ENCODE measurements at regions not wholly inside any gene's neighbourhood (a gene's known extent, or its start where the extent isn't known, plus 50 kb on each side); places are given as distances from the start of the nearest gene placed in this dataset.

GRCh38 chr3:88610820-88611219 lies 461.1 kb downstream of the C3orf38 start:
- Mint-ChIP-seq H3K9me3 (no peaks in the 10 kb centered on the region), H3K27me3 (no peaks in the 10 kb centered on the region)
- TF ChIP-seq, protein P1, sequence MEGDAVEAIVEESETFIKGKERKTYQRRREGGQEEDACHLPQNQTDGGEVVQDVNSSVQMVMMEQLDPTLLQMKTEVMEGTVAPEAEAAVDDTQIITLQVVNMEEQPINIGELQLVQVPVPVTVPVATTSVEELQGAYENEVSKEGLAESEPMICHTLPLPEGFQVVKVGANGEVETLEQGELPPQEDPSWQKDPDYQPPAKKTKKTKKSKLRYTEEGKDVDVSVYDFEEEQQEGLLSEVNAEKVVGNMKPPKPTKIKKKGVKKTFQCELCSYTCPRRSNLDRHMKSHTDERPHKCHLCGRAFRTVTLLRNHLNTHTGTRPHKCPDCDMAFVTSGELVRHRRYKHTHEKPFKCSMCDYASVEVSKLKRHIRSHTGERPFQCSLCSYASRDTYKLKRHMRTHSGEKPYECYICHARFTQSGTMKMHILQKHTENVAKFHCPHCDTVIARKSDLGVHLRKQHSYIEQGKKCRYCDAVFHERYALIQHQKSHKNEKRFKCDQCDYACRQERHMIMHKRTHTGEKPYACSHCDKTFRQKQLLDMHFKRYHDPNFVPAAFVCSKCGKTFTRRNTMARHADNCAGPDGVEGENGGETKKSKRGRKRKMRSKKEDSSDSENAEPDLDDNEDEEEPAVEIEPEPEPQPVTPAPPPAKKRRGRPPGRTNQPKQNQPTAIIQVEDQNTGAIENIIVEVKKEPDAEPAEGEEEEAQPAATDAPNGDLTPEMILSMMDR (IDR thresholded peaks at IDR 0.05): no peak

DNA sequence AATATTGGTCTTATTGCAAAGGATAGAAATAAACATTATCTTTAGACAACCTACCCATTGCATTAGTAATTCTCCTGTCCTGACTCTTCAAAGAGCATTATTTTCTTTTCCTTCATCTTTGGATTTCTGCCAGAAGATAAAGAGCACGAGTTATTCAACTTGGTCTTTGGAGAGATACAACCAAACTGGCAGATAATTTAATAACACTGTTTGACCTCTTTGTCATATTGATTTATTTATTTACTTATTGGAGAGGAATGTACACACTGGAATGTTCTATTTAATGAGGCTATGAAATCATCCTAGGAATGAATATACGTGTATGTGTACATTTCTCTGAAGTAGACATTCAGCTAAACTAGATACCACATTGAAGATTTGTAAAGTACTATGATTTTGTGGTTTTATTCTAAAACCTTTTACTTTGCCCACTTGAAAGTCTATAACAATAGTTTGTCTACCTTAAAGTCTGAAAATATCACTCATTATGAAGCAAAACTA lies 462.1 kb downstream of the C3orf38 start:
- ATAC-seq (no peak), DNase-seq (no peak)
- POLR2A ChIA-PET: no interaction called here
- Mint-ChIP-seq H3K4me1 (ENCODE audit: low read depth) (no peaks in the 10 kb centered on the region), H3K9me3 (no peaks in the 10 kb centered on the region), H3K27ac (no peak overlapping the region), H3K36me3 (ENCODE audit: low read depth) (no peaks in the 10 kb centered on the region), H3K27me3 (no peaks in the 10 kb centered on the region), H3K4me3 (no peak overlapping the region)
- TF ChIP-seq, protein P1 (IDR thresholded peaks at IDR 0.05): no peak
- CTCF ChIA-PET: no interaction called here
- intact Hi-C loops (cut with micrococcal nuclease): no loop called here

More at GRCh38 chr3:88610820-88611219, 461.1 kb downstream of the C3orf38 start:
- H3K4me1 Mint-ChIP-seq (ENCODE audit: low read depth): no peaks in the 10 kb centered on the region
- CTCF ChIA-PET: no interaction called here
- no peak overlapping the region for H3K27ac Mint-ChIP-seq
- POLR2A ChIA-PET: no interaction called here
- intact Hi-C loops (cut with micrococcal nuclease): no loop called here
- ATAC-seq (no peak), DNase-seq (no peak)
- no peak overlapping the region for H3K4me3 Mint-ChIP-seq
- no peaks in the 10 kb centered on the region for H3K36me3 Mint-ChIP-seq (ENCODE audit: low read depth)

DNA sequence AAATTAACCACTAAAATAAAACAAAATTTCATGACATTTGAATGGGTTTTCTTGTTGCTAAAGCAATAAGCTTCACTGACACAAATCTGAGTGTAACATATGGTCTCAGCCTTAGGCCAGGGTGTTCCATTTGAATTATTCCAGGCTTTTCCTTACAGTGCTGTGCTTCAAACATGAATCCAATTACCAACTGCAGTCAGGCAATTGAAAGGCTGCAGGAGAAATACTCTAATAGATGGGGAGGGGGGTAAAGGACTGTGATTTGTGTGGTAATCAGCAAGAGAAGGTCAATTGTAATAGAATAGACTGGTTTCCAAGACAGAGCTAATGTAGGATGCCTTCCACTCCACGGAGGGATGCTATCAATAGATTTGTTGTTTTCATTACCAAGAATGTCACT lies 466.7 kb downstream of the C3orf38 start:
- no peaks in the 10 kb centered on the region for H3K27me3 Mint-ChIP-seq

DNA sequence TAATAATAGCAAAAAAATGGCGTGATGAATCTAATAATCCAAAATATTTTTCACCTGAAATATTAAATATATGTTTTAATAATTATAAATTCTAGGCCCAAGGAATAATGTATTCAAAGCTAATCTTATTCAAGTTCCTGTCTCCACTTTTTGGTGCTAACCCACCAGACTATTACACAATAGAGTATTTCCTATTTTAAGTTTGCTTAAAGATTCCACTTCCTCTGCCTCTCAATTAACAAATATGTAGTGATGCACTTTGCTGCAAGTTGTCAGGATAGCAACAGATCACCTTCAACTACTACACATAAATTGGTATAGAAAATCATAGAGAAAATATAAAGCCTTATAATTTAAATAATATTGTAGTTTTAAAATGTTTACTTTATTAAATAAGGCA lies 467.5 kb downstream of the C3orf38 start:
- TF ChIP-seq, protein P1 (IDR thresholded peaks at IDR 0.05): no peak
- Mint-ChIP-seq H3K4me3 (no peak overlapping the region), H3K9me3 (no peaks in the 10 kb centered on the region), H3K4me1 (ENCODE audit: low read depth) (no peaks in the 10 kb centered on the region), H3K27ac (no peak overlapping the region), H3K36me3 (ENCODE audit: low read depth) (no peaks in the 10 kb centered on the region), H3K27me3 (no peaks in the 10 kb centered on the region)
- intact Hi-C loops (cut with micrococcal nuclease): no loop called here
- ATAC-seq: no peak
- ChIA-PET CTCF (no interaction called here), POLR2A (no interaction called here)
- DNase-seq: no peak

More for the DNA sequence above, 466.7 kb downstream of the C3orf38 start:
- ATAC-seq (no peak), DNase-seq (no peak)
- no peak overlapping the region for H3K4me3 Mint-ChIP-seq
- TF ChIP-seq, protein P1 (IDR thresholded peaks at IDR 0.05): no peak
- no peak overlapping the region for H3K27ac Mint-ChIP-seq
- H3K4me1 Mint-ChIP-seq (ENCODE audit: low read depth): no peaks in the 10 kb centered on the region
- H3K36me3 Mint-ChIP-seq (ENCODE audit: low read depth): no peaks in the 10 kb centered on the region
- intact Hi-C loops (cut with micrococcal nuclease): no loop called here
- ChIA-PET POLR2A (no interaction called here), CTCF (no interaction called here)
- H3K9me3 Mint-ChIP-seq: no peaks in the 10 kb centered on the region

GRCh38 chr3:88618021-88618645 lies 468.4 kb downstream of the C3orf38 start:
- ChIA-PET POLR2A (no interaction called here), CTCF (no interaction called here)
- no peak overlapping the region for H3K4me3 Mint-ChIP-seq
- H3K4me1 Mint-ChIP-seq (ENCODE audit: low read depth): no peaks in the 10 kb centered on the region
- no peak for ATAC-seq
- H3K9me3 Mint-ChIP-seq: no peaks in the 10 kb centered on the region
- H3K36me3 Mint-ChIP-seq (ENCODE audit: low read depth): no peaks in the 10 kb centered on the region
- intact Hi-C loops (cut with micrococcal nuclease): no loop called here
- no peaks in the 10 kb centered on the region for H3K27me3 Mint-ChIP-seq
- no peak for DNase-seq
- no peak overlapping the region for H3K27ac Mint-ChIP-seq
- TF ChIP-seq, protein P1 (IDR thresholded peaks at IDR 0.05): no peak
